GM19023 (cell line): ENCODE measurements at regions not wholly inside any gene's neighbourhood (a gene's known extent, or its start where the extent isn't known, plus 50 kb on each side); places are given as distances from the start of the nearest gene placed in this dataset.

Experiments used
- ATAC-seq: cut with Tn5 transposase; IDR thresholded peaks from one replicate; pipeline ENCODE4 v1.9.1; 2021; ENCODE audit warnings: mild to moderate bottlenecking, moderate library complexity; ENCODE audit not compliant: unreplicated experiment

DNA sequence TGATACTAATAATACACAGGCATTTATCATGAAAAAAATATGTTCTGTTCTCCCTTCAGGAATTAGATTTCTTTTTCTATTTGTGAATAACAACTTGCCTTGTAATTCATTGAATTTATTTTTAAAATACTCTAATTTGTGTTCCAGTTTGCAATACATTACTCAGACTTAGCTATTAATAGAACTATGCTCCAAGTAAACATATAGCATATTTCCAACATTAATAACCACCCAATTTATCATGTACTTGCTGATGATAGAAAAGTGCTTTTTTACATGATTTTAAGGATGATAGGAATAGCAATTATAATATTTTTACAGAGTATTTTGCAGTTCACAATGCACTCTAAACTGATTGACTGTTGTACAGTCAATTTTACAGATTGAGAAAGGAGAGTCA is 338.8 kb upstream of the SEMA3D start:
- no peak for ATAC-seq

DNA sequence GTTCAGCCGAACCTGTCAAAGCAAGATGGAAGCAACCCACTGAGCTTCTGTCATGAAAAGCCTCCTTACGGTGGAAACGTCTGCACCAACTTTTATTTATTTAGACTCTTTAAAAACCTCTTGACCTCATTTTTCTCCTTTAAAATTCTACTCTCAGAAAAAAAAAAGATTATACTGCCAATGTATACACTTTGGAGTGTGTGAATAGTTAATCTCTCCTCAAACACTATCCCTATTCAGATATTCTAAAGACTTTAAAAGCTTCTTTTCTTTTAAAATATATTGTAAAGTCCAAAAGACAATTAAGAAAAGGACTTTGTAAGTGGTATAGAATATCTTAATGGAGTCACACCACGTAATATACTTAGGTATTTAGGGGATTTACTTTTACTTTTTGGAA is 335.2 kb upstream of the SEMA3D start:
- no peak for ATAC-seq

DNA sequence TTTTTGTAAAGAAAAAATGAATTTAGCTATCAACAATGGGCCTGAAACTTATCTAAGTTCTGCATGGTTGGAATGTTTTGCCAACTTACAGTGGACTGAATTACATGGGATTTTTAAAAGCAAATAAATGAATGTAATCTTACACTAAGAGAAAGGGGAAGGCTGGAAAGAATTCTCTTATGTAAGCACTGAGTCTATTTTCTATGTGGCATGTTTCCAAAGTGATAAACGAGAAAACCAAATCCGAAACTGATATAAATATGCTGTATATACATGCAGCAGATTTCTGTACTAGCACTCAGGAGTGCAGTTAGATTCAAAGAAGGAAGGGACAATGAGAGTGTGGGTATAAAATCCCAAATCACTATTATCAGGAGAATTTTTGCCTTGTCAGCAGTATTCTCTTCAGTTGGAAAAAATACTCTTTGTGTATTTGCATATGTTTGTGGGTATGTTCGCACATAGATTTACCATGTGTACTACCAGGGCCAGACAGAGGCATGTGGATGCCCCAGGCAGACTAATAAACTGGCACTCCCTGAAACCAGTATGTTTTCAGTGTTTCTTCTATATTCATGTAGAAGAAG is 334.3 kb upstream of the SEMA3D start:
- no peak for ATAC-seq

DNA sequence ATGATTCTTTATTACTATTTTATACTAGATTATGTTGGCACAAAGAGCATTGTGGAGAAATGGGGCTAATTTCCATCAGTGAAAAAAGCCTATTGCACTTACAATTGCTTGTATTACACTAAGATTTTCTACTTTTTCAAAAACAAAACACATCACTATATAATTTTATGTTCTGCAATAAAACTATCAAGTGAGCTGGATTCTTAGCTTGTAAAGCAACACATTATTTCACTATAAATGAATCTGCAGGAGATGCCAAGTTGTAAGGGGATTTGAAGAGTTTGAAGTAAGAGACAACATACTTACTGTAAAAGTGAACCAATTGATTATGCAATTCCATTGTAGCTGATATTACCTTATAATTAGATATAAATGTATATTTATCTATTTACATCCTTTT is 333.3 kb upstream of the SEMA3D start:
- ATAC-seq: no peak

DNA sequence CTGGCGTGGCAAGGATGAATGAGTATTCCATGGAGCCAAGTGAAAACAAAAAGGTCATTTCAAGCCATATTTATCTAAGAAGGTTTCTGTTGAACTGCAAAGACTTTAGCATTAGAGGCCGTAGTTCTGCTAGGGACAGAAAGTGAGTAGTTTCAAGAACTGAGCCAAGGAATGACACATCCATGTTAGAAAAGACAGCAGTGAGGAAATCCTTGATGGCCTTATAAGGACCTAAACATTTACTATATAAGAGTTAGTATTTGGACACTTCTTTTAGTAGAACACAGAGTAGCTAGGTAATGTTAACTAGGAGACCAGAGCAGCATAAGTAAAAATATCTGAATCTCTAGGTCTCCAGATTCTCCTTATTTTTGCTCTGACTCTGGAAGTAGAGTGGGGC is 329.8 kb upstream of the SEMA3D start:
- ATAC-seq: no peak

DNA sequence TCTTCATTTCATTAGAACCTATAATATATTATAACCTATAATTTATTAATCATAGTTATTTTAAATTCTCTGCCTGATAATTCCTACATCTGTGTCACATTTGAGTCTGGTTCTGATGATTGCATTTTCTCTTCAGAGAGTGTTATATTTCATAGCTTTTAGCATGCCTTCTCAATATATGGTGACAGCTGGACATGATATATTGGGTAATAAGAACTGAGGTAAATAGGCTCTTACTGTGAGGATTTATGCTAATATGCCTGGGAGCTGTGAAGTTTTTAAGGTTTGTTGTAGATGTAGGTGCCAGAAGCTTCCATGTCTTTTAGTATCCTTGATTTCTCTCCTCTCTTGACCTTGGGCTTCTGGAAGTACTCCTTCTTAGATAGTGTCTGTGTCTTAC is 325.9 kb upstream of the SEMA3D start:
- ATAC-seq: no peak

DNA sequence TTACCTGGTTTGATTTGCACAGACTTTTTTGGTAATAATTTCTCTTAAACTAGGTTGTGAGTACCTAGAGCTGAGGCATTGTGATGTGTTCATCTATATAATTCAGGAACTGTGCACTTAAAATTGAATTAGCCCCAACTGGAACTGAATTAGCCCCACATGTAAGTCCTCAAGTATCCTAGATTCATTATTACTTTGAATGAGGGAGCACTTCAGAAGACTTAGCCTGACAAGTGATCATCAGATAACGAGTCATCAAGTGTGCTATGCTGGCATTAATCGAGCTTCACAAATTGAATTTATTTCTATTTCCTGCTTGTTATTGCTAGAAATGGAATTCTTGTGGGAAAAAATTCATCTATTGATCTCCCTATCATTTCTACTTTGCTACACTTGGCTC is 323.4 kb upstream of the SEMA3D start:
- no peak for ATAC-seq

DNA sequence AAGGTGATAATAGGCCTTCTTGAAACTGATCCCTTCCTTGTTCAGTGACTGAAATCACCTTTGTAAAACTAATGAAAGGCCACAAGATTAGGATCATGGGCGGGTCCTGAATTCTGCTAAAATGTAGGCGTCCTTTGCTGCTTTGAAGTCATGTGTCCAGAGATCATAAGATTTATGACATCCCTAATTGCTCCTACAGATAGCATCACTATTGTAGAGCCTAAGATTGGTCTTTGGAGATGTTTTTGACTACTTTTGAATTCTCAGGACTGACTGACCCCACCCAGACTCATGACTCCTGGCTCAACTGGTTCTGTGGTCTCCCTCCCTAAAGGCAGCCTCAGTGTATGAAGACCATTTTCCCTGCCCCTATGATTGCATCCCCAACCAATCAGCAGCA is 322.6 kb upstream of the SEMA3D start:
- no peak for ATAC-seq

DNA sequence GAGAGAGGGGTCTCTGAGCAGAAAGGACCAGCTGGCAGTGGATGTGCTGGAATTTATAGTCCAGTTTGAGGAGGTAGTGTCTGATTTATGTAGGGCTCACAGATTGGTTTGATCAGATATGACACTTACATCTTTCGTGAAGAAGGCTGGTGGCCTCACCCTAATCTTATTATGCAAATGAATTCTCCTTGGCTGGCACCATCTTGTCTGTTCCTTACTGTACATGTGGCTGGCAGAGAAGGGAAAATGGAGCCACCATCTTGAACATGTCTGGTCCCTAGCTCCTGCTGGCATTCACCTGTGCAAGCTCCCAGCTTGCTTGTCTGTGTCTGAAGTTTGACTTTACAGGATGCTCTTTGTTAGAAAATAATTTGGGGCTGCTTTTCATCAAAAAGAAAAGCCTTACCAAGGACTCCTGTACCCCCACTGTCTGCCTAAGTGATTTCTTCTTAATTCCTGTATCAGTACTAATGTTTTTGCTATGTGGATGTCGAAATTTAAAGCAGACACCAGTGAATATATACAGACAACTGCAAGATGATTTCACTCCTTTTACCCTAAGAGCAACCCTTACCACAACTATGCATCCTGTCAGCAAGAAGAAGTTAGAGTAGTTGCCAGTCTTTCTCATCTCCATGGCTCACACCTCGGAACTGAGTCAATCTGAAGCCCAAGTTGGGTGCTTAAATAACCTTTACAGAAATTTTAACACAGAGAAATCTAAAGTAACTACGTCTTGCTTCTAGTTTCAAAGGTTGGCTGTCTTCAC is 322.0 kb upstream of the SEMA3D start:
- ATAC-seq: no peak

DNA sequence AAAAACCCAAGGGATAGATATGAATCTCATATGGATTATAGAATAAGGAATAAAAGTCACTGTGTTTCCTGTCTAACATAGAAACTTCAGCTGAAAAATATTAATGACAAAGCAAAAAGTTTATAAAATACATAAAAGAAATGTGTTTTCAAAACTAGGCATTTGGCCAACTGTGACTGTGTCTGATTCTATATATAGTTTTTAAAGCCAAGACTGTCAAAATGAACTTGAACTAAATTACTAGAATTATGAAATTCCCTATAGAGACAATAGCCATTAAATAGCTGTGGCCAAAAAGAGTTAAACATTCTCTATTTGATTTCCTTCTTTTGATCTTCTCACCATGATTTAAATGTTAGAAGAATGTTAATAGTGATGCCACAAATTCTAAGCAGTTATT is 311.2 kb upstream of the SEMA3D start:
- no peak for ATAC-seq

DNA sequence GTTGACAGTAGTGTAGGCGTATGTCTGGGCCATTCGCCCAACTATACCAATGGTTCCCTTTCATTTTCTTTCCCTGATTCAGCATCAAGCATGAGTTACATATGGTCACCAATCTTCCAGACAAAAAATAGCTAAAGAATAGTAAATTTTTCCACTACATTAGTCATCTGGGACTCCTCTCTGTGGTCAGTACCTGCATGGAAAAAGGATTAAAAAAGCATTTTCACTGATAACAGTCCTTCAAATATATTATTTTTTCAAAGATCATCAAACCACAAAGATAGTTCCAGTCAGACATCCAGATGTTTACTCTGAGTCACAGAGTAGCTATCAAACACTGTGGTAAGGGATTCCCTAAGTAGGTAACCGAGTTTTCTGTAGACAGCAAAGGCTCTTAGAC is 302.6 kb upstream of the SEMA3D start:
- no peak for ATAC-seq

DNA sequence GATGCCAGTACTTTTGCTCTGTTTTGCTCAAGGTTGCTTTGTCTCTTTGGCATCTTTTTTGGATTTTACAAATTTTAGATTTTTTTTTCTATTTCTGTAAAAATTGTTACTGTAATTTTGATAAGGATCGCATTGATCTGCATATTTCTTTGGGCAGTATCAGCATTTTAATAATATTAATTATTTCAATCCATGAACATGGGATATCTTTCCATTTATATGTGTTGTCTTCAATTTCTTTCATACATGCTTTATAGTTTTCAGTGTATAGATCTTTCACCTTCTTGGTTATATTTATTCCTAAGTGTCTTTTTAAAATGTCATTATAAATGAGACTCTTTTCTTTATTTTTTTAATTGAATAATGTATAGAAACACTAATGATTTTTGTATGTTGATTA is 301.6 kb upstream of the SEMA3D start:
- ATAC-seq: no peak

DNA sequence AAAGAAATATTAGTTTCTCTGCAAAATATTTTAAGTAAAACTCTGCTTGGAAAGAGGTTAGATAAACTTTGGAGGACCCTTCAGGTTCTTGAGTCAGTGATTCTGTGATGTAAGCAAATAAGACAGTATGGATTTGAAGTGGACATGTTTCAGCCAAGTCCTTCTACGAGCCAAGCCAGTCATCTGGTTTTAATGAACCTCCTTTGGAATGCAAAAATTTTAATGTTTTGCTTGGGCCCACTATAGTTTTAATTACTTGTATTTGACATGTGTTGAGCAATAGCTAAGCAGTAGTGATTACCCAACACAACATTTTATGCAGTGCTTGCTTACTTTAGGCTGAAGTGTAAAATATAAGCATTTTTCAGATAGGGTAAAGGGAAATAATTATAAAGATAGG is 296.3 kb upstream of the SEMA3D start:
- no peak for ATAC-seq

DNA sequence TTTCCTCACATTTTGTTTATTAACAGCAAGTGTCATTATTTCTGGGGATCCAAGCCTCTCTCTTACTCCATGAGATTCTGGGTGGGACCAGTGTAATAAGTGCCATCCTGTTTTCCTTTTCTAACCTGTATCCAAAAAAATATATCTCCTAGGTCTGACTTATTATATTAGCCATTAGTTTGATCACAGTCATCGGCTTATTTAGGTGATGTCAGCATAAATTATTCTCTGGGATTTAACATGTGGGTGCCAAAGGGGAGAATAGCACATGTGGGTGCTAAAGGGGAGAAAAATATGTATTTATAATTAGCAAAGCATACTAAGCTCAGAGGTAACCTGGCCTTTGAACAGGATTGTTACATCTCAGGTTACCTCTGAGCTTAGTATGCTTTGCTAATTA is 293.8 kb upstream of the SEMA3D start:
- ATAC-seq: no peak

DNA sequence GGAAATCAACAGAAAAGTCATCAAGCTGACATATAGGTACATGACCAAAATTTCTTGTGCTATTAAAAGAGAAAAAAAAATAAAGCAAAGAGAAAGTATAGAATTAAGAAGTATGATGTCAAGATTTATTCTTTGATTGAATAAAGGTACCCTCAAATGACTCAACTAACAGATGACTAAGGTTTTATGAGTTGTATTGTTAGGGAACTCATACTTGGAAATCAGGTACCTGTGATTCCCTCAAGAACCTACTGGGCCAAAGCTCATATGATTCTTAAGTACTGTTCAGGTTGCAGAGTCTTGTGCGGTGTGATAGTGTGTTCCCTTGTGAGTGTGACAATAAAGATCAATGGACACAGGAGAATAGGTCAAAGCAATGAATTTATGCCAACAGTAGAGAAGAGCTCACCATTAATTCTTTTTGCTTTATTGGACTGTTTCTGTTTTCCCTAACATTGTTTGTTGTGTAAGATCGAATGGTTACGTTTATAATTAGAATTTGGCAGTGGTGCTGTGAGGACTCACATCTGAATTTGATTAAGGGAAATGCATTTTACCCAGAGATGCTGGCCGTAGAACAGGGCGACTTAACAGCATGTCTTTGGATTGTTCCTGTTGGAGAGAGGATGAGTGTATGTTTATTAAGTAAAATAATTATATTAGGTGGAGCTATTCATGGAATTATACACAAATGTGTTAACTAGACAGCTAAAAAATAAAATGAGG is 293.2 kb upstream of the SEMA3D start:
- ATAC-seq: no peak

DNA sequence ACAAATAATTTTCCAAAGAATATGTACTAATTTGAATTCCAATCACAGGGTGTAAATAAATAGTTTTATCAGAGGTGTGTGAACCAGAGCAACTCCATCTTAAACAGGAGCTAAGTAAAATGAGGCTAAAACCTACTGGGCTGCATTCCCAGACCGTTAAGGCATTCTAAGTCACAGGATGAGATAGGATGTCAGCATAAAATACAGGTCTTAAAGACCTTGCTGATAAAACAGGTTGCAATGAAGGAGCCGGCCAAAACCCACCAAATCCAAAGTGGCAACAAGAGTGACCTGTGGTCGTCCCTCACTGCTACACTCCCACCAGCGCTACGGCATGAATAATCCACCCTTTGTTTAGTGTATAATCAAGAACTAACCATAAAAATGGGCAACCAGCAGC is 291.7 kb upstream of the SEMA3D start:
- no peak for ATAC-seq

DNA sequence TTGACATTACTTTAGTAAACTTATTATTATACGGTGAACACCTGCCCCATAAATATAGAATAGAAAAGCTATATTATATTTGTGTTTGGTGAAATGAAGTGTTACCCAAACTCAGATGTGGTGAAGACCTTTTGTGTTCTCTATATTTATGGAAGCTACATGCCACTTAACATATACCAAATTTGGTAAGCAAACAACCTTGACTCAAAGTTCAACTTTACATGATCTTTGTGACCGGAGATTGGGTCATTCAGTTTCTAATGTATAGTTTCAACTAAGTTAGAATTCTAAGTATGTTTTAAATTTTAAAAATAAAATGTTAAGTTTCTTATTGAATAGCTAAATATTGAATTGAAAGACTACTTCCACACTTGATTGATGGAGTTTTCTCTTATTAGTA is 288.6 kb upstream of the SEMA3D start:
- ATAC-seq: no peak

DNA sequence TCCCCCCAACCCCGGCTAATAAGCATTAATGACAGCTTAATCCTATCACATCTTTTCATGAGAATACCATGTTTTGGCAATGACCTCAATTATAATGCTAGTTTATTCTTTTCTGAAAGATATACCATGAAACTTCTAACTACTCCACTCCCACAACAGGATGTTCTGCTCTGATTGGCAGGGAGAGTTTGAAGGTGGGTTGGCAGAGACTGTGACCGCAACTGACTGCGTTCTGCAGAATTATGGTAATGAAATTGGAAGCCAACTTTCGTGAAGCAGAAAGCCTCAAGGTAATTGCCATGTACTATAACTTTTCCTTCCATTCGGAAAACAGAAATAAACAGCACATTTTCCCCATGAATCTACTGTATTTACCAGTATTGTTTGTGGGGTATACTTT is 288.2 kb upstream of the SEMA3D start:
- no peak for ATAC-seq

DNA sequence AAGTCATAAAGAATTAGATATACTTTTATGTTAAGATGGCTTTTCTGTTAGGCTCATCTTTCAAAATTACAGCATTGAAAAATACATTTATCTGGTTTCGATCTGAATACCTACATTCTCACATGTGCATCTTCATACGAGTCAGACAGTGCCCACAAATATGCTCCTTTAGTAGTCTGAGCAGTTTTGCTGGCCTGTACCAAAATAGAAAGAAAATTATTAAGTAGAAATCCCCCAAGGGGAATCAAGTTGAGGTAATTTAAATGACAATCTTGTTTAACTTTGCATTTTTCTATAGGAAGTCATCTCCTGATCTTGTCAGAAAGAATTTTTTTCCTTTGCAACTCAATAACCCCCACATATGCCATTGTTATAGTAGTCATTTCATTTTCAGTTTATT is 287.4 kb upstream of the SEMA3D start:
- ATAC-seq: no peak

DNA sequence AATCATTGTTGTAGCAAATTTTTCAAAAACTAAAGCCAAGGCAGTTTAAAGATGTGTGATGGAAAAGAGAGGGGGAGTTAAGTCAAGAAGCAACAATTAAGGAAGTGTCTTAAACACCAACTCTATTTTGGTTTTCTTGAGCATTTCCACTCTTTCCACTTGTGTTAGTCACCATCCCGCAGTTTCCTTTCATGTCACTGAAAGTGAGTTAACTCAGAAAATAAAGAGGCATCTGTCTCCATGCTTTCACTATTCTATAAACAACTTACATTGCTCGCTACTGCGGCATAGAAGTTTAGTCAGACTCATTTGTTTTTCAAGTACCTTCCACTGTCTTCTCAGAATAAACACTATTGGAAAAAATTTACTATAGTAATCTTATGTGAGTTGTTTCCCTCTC is 284.9 kb upstream of the SEMA3D start:
- no peak for ATAC-seq

DNA sequence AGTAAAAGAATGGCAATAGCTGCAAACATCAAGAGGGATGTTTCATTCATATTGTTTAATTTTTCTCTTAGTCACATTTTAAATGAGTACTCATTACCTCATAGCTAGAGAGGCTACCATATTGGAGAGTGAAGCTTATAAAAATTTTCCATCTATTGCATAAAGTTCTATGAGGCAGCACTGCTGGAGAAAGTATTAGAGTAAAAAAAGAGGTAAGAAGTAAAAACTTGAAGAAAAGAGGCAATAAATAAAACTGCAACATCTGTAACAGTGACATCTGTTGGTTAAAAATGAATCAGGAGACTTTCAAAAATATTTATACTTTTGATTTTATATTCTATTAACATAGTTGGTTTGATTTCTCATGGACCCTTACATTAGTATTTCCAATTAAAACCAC is 284.5 kb upstream of the SEMA3D start:
- ATAC-seq: no peak

DNA sequence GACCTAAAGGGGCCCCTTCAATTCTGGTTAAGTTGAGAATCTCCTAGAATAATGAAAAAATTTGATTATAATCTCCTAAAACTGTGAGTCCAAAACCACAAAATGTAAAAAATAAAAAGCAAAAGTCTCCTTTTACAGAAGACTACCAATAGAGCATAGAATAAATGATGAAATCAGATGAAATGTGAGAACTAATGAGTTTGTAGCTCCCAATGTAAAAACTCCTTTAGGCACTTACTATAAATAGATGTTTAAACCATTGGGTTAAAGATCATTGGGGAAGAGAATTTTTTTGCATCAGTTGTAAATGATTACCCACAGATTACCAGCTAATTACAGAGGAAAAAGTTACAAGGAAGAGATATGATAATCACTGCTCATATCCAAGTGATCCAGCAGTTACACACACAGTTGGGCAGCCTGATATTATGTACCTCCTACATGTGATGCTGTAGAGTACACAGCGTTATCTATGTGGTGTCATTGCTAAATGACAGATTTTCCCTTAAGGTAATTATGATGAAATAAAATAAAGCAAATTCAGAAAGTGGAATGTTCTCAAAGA is 282.7 kb upstream of the SEMA3D start:
- no peak for ATAC-seq
